ENCODE measurements at regions not wholly inside any gene's neighbourhood (a gene's known extent, or its start where the extent isn't known, plus 50 kb on each side); places are given as distances from the start of the nearest gene placed in this dataset.

GRCh38 chr5:32865475-32865874 lies 154.4 kb downstream of the NPR3 start (continued):
- TF ChIP-seq REST (IDR thresholded peaks at IDR 0.05; ENCODE audit: unreplicated experiment) (no peak), CTCF (conservative IDR thresholded peaks at IDR 0.05; ENCODE audit: low read depth in 2 of 2) (no peak)

GRCh38 chr5:32866138-32866537 lies 155.0 kb downstream of the NPR3 start:
- no peaks in the 10 kb centered on the region for H3K36me3 ChIP-seq (ENCODE audit: insufficient read depth)
- Mint-ChIP-seq H3K4me1 (peaks cover 13% of the 10 kb centered on the region; the same call in 2 of the 3 replicates), H3K27me3 (ENCODE audit: insufficient read depth, low read depth, poor library complexity) (peaks cover 2% of the 10 kb centered on the region), H3K36me3 (ENCODE audit: low read depth) (no peaks in the 10 kb centered on the region), H3K27ac (no peak overlapping the region), H3K9me3 (peaks cover under 1% of the 10 kb centered on the region), H3K4me3 (no peak overlapping the region)
- no peak overlapping the region for H2AFZ ChIP-seq
- no peak overlapping the region for H3K4me3 ChIP-seq
- H3K79me2 ChIP-seq (replicated peaks; ENCODE audit: insufficient read depth) = no peaks in the 10 kb centered on the region
- no peak for TF ChIP-seq CREB1 (CRISPR knock-in tag; IDR thresholded peaks at IDR 0.05; ENCODE audit: low read depth)
- TF ChIP-seq JUNB (IDR thresholded peaks at IDR 0.05; ENCODE audit: unreplicated experiment) = no peak
- no peak for TF ChIP-seq POLR2AphosphoS5 (IDR thresholded peaks at IDR 0.05; ENCODE audit: low read depth)
- TF ChIP-seq EZH2 (IDR thresholded peaks at IDR 0.05; ENCODE audit: low read depth, unreplicated experiment) = no peak
- H4K20me1 ChIP-seq (replicated peaks; ENCODE audit: insufficient read depth) = no peaks in the 10 kb centered on the region
- H3K27me3 ChIP-seq (ENCODE audit: insufficient read depth) = no peaks in the 10 kb centered on the region
- no peaks in the 10 kb centered on the region for H3F3A ChIP-seq (replicated peaks; ENCODE audit: low read depth)
- no peaks in the 10 kb centered on the region for H3K4me1 ChIP-seq (ENCODE audit: insufficient read depth)
- ATAC-seq (no peak), DNase-seq (ENCODE audit: low spot score) (no peak)
- no peak overlapping the region for H3K27ac ChIP-seq (ENCODE audit: low read depth)
- H3K9me2 ChIP-seq (ENCODE audit: insufficient read depth) = peaks cover 5% of the 10 kb centered on the region; the same call in 1 of the 2 replicates
- H3K4me2 ChIP-seq = no peak overlapping the region

GRCh38 chr5:32869216-32869615 lies 158.1 kb downstream of the NPR3 start:
- Histone ChIP-seq H3K27ac (ENCODE audit: low read depth) (no peak overlapping the region), H3K4me1 (ENCODE audit: insufficient read depth) (no peaks in the 10 kb centered on the region), H3K4me2 (no peak overlapping the region), H3K4me3 (no peak overlapping the region), H4K20me1 (replicated peaks; ENCODE audit: insufficient read depth) (no peaks in the 10 kb centered on the region), H3K9me2 (ENCODE audit: insufficient read depth) (peaks cover 9% of the 10 kb centered on the region; the same call in 1 of the 2 replicates), H3K79me2 (replicated peaks; ENCODE audit: insufficient read depth) (no peaks in the 10 kb centered on the region), H2AFZ (no peak overlapping the region), H3K27me3 (ENCODE audit: insufficient read depth) (no peaks in the 10 kb centered on the region), H3K36me3 (ENCODE audit: insufficient read depth) (no peaks in the 10 kb centered on the region), H3F3A (replicated peaks; ENCODE audit: low read depth) (no peaks in the 10 kb centered on the region)
- peaks cover 9% of the 10 kb centered on the region for H3K36me3 Mint-ChIP-seq (ENCODE audit: low read depth)
- H3K4me3 Mint-ChIP-seq = no peak overlapping the region
- ATAC-seq = no peak
- DNase-seq (ENCODE audit: low spot score) = no peak
- H3K4me1 Mint-ChIP-seq = peaks cover 15% of the 10 kb centered on the region; the same call in 2 of the 3 replicates
- H3K27ac Mint-ChIP-seq = no peak overlapping the region
- H3K9me3 Mint-ChIP-seq = peaks cover 13% of the 10 kb centered on the region
- H3K27me3 Mint-ChIP-seq (ENCODE audit: insufficient read depth, low read depth, poor library complexity) = peaks cover 2% of the 10 kb centered on the region
- TF ChIP-seq CREB1 (CRISPR knock-in tag; IDR thresholded peaks at IDR 0.05; ENCODE audit: low read depth) = no peak
- TF ChIP-seq EZH2phosphoT487 (IDR thresholded peaks at IDR 0.05; ENCODE audit: unreplicated experiment) = no peak
- TF ChIP-seq ETS1 (IDR thresholded peaks at IDR 0.05) = no peak
- no peak for TF ChIP-seq ZNF331 (CRISPR knock-in tag; IDR thresholded peaks at IDR 0.05; ENCODE audit: low read depth)
- TF ChIP-seq EZH2 (IDR thresholded peaks at IDR 0.05; ENCODE audit: low read depth, unreplicated experiment) = no peak
- no peak for TF ChIP-seq CTCF (conservative IDR thresholded peaks at IDR 0.05; ENCODE audit: low read depth in 2 of 2)
- TF ChIP-seq ZNF114 (CRISPR knock-in tag; IDR thresholded peaks at IDR 0.05) = no peak
- no peak for TF ChIP-seq REST (IDR thresholded peaks at IDR 0.05; ENCODE audit: unreplicated experiment)

All from GM23338 (cell line).